Neural cell (in vitro differentiated cells): ENCODE measurements at regions not wholly inside any gene's neighbourhood (a gene's known extent, or its start where the extent isn't known, plus 50 kb on each side); places are given as distances from the start of the nearest gene placed in this dataset.

Experiments
- H2AFZ ChIP-seq: fragments of 200-600, 300-800 bp; sonication (generic), shearing (Covaris generic); 2 replicates; pipeline ENCODE4 v1.6.0; 2014; ENCODE audit warnings: low read depth, mild to moderate bottlenecking, antibody characterized with exemption, low read length, moderate library complexity
- H3F3A ChIP-seq: fragments of 200-600 bp; shearing (Covaris generic); 2 replicates; pipeline ENCODE4 v1.6.1; 2016; ENCODE audit warnings: mild to moderate bottlenecking, moderate library complexity, mixed read lengths, antibody characterized with exemption, low read length; ENCODE audit not compliant: insufficient read depth, poor library complexity, severe bottlenecking
- H3K27ac ChIP-seq: fragments of 200-600, 300-800 bp; sonication (generic), shearing (Covaris generic); 2 replicates; pipeline ENCODE4 v1.5.1; 2014; ENCODE audit warnings: mild to moderate bottlenecking, low read length, moderate library complexity
- H3K27me3 ChIP-seq: fragments of 300-800, 200-600 bp; sonication (generic), shearing (Covaris generic); 2 replicates; pipeline ENCODE4 v1.6.0; 2014; ENCODE audit warnings: mild to moderate bottlenecking, low read depth, low read length, moderate library complexity; ENCODE audit not compliant: insufficient read depth
- H3K36me3 ChIP-seq: fragments of 300-800, 200-600 bp; sonication (generic), shearing (Covaris generic); 2 replicates; pipeline ENCODE4 v1.5.1; 2014; ENCODE audit warnings: mild to moderate bottlenecking, antibody characterized with exemption, low read length, moderate library complexity; ENCODE audit not compliant: insufficient read depth
- H3K4me2 ChIP-seq: fragments of 300-800, 200-600 bp; sonication (generic), shearing (Covaris generic); 2 replicates; pipeline ENCODE4 v1.6.0; 2014; ENCODE audit warnings: mild to moderate bottlenecking, low read length
- H3K4me3 ChIP-seq: fragments of 300-800, 200-600 bp; sonication (generic), shearing (Covaris generic); 2 replicates; pipeline ENCODE4 v1.5.1; 2014; ENCODE audit warnings: mild to moderate bottlenecking, low read length, moderate library complexity
- H3K79me2 ChIP-seq: fragments of 200-600 bp; shearing (Covaris generic); replicated peaks from 2 replicates; pipeline ENCODE4 v1.6.0; 2014; ENCODE audit warnings: mild to moderate bottlenecking, low read length, moderate library complexity; ENCODE audit not compliant: insufficient read depth
- H3K9ac ChIP-seq: fragments of 300-800, 200-600 bp; sonication (generic), shearing (Covaris generic); 2 replicates; pipeline ENCODE4 v1.6.1; 2016; ENCODE audit warnings: mild to moderate bottlenecking, low read length, mixed read lengths
- H3K9me2 ChIP-seq: fragments of 200-600 bp; shearing (Covaris generic); 2 replicates; pipeline ENCODE4 v1.6.1; 2016; ENCODE audit warnings: mild to moderate bottlenecking, low read length, mixed read lengths; ENCODE audit not compliant: insufficient read depth
- H3K9me3 ChIP-seq: fragments of 200-600, 300-800 bp; sonication (generic), shearing (Covaris generic); 2 replicates; pipeline ENCODE4 v1.6.1; 2016; ENCODE audit warnings: mild to moderate bottlenecking, mixed run types, low read length, moderate library complexity, mixed read lengths
- H4K20me1 ChIP-seq: fragments of 200-600 bp; shearing (Covaris generic); 2 replicates; pipeline ENCODE4 v1.6.1; 2016; ENCODE audit warnings: mild to moderate bottlenecking, mixed run types; ENCODE audit not compliant: insufficient read depth
- CTCF ChIP-seq: fragments of 450-650 bp; IDR thresholded peaks from 2 replicates; pipeline ENCODE4 v1.5.1; 2014; ENCODE audit warnings: antibody characterized with exemption, mild to moderate bottlenecking, moderate library complexity; ENCODE audit not compliant: poor library complexity, severe bottlenecking
- EP300 ChIP-seq: fragments of 450-650 bp; conservative IDR thresholded peaks from 2 replicates; pipeline ENCODE4 v1.6.1; 2014; ENCODE audit warnings: antibody characterized with exemption, mild to moderate bottlenecking, moderate library complexity; ENCODE audit not compliant: poor library complexity, severe bottlenecking
- EZH2 ChIP-seq: fragments of 200-600, 300-800 bp; shearing (Covaris generic), sonication (generic); IDR thresholded peaks from 2 replicates; pipeline ENCODE4 v1.6.1; 2014; ENCODE audit warnings: antibody characterized with exemption, low read length, borderline replicate concordance, mild to moderate bottlenecking; ENCODE audit not compliant: insufficient read depth, poor library complexity, severe bottlenecking
- MXI1 ChIP-seq: fragments of 450-650 bp; conservative IDR thresholded peaks from 2 replicates; pipeline ENCODE4 v1.6.1; 2014; ENCODE audit warnings: antibody characterized with exemption, mild to moderate bottlenecking; ENCODE audit not compliant: poor library complexity, severe bottlenecking
- POLR2AphosphoS5 ChIP-seq: IDR thresholded peaks from 2 replicates; pipeline ENCODE4 v1.6.1; 2012
- RAD21 ChIP-seq: fragments of 450-650 bp; conservative IDR thresholded peaks from 2 replicates; pipeline ENCODE4 v1.6.1; 2014; ENCODE audit warnings: antibody characterized with exemption, mild to moderate bottlenecking, moderate library complexity
- REST ChIP-seq: IDR thresholded peaks from 2 replicates; pipeline ENCODE4 v1.6.1; 2012; ENCODE audit warnings: borderline replicate concordance
- SMC3 ChIP-seq: fragments of 450-650 bp; conservative IDR thresholded peaks from 2 replicates; pipeline ENCODE4 v1.6.1; 2014; ENCODE audit warnings: antibody characterized with exemption, mild to moderate bottlenecking, moderate library complexity; ENCODE audit not compliant: poor library complexity
- TAF1 ChIP-seq: IDR thresholded peaks from 2 replicates; pipeline ENCODE4 v1.6.1; 2012; ENCODE audit warnings: low read depth

- H3K9me2 ChIP-seq, result no peaks in the 10 kb centered on the region
- no peaks in the 10 kb centered on the region for H3K9me3 ChIP-seq
- no peaks in the 10 kb centered on the region for H3K79me2 ChIP-seq
- H3F3A ChIP-seq, result no peaks in the 10 kb centered on the region
- H3K4me2 ChIP-seq, result no peak overlapping the region
- H3K9ac ChIP-seq, result no peak overlapping the region
- H3K27ac ChIP-seq, result no peak overlapping the region
- TF ChIP-seq REST (peak; percentile 42), CTCF (no peak), EP300 (peak; percentile 35), POLR2AphosphoS5 (peak; percentile 44)
- no peaks in the 10 kb centered on the region for H3K36me3 ChIP-seq
- no peak overlapping the region for H3K4me3 ChIP-seq
- no peaks in the 10 kb centered on the region for H3K27me3 ChIP-seq
- no peak overlapping the region for H2AFZ ChIP-seq
- H4K20me1 ChIP-seq, result no peaks in the 10 kb centered on the region
These were observed 311.6 kb downstream of the IRS1 start for GRCh38 chr2:226488034-226488433.

- H3K27ac ChIP-seq, result no peak overlapping the region
- no peaks in the 10 kb centered on the region for H4K20me1 ChIP-seq
- H3K27me3 ChIP-seq, result no peaks in the 10 kb centered on the region
- TF ChIP-seq SMC3 (no peak), RAD21 (no peak), POLR2AphosphoS5 (no peak), EP300 (no peak), CTCF (no peak), EZH2 (no peak), REST (no peak), TAF1 (no peak), MXI1 (no peak)
- H3K9ac ChIP-seq, result no peak overlapping the region
- no peaks in the 10 kb centered on the region for H3F3A ChIP-seq
- H2AFZ ChIP-seq, result no peak overlapping the region
- no peaks in the 10 kb centered on the region for H3K36me3 ChIP-seq
- no peak overlapping the region for H3K4me3 ChIP-seq
- H3K9me3 ChIP-seq, result no peaks in the 10 kb centered on the region
- no peaks in the 10 kb centered on the region for H3K79me2 ChIP-seq
- H3K9me2 ChIP-seq, result no peaks in the 10 kb centered on the region
- no peak overlapping the region for H3K4me2 ChIP-seq
These were observed 312.0 kb downstream of the IRS1 start for GRCh38 chr2:226487573-226487972.
